Suprapubic skin (tissue), 3 donors: ENCODE measurements at regions not wholly inside any gene's neighbourhood (a gene's known extent, or its start where the extent isn't known, plus 50 kb on each side); places are given as distances from the start of the nearest gene placed in this dataset.

Source experiments
- EP300 ChIP-seq: sonication (generic); formaldehyde crosslinking; IDR thresholded peaks from one replicate; pipeline ENCODE4 v1.6.1; 2017; ENCODE audit warnings: antibody characterized with exemption
- POLR2A ChIP-seq, 2 donors: fragments of 450-650 bp; IDR thresholded peaks; one replicate each; pipeline ENCODE4 v1.6.1; 2017; ENCODE audit warnings: antibody characterized with exemption in 2 of 2, mild to moderate bottlenecking in 2 of 2, moderate library complexity in 2 of 2
- TF ChIP-seq, protein P1 (sequence below), 2 donors: fragments of 200-600 bp in 1 of 2; fragments of 450-650 bp in 1 of 2; sonication (generic) in 1 of 2; IDR thresholded peaks; one replicate each; pipeline ENCODE4 v1.5.1; 2016 to 2019; ENCODE audit warnings: antibody characterized with exemption in 2 of 2, mild to moderate bottlenecking in 1 of 2, moderate library complexity in 1 of 2

DNA sequence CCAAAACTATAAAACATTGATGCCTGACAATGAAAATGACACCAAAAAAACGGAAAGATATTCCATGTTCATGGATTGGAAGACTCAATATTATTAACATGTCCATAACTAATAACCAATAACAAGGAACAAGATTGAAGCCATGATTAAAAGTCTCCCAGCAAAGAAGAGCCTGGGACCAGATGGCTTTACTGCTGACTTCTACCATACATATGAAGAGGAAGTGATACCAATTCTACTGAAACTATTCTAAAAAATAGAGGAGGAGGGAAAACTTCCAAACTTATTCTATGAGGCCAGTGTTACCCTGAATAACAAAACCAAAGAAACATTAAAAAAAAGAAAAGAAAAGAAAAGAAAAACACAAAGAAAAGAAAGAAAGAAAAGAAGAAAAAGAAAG is 54.6 kb upstream of the ATF7IP start:
- TF ChIP-seq, protein P1, sequence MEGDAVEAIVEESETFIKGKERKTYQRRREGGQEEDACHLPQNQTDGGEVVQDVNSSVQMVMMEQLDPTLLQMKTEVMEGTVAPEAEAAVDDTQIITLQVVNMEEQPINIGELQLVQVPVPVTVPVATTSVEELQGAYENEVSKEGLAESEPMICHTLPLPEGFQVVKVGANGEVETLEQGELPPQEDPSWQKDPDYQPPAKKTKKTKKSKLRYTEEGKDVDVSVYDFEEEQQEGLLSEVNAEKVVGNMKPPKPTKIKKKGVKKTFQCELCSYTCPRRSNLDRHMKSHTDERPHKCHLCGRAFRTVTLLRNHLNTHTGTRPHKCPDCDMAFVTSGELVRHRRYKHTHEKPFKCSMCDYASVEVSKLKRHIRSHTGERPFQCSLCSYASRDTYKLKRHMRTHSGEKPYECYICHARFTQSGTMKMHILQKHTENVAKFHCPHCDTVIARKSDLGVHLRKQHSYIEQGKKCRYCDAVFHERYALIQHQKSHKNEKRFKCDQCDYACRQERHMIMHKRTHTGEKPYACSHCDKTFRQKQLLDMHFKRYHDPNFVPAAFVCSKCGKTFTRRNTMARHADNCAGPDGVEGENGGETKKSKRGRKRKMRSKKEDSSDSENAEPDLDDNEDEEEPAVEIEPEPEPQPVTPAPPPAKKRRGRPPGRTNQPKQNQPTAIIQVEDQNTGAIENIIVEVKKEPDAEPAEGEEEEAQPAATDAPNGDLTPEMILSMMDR (IDR thresholded peaks at IDR 0.05): no peak
- TF ChIP-seq EP300 (no peak), POLR2A (IDR thresholded peaks at IDR 0.05) (no peak)
